GM21723 (cell line): ENCODE measurements at regions not wholly inside any gene's neighbourhood (a gene's known extent, or its start where the extent isn't known, plus 50 kb on each side); places are given as distances from the start of the nearest gene placed in this dataset.
"Not testable (repeated sequence)": the region's sequence is repeated elsewhere in the genome, so short reads cannot be mapped to it uniquely, and the experiment has no call there.

Source experiments
- ATAC-seq: cut with Tn5 transposase; IDR thresholded peaks from one replicate; pipeline ENCODE4 v1.9.1; 2021; ENCODE audit warnings: mild to moderate bottlenecking, moderate library complexity; ENCODE audit not compliant: unreplicated experiment

GRCh38 chr14:28820677-28821076 lies 54.1 kb downstream of the FOXG1 start:
- ATAC-seq = no peak

- no peak for ATAC-seq
Measured at GRCh38 chr14:28821993-28822392, 55.4 kb downstream of the FOXG1 start.

GRCh38 chr14:28823245-28823644 lies 56.7 kb downstream of the FOXG1 start:
- no peak for ATAC-seq

GRCh38 chr14:28830115-28830534 lies 63.5 kb downstream of the FOXG1 start:
- ATAC-seq = no peak

- ATAC-seq = peak; percentile 96
Measured at GRCh38 chr14:28831126-28831525, 64.5 kb downstream of the FOXG1 start.

GRCh38 chr14:28842569-28842968 lies 76.0 kb downstream of the FOXG1 start:
- ATAC-seq = not testable (repeated sequence)

- no peak for ATAC-seq
Measured at GRCh38 chr14:28867571-28867970, 101.0 kb downstream of the FOXG1 start.

GRCh38 chr14:28870033-28870564 lies 103.5 kb downstream of the FOXG1 start:
- ATAC-seq = no peak

GRCh38 chr14:28875934-28876571 lies 109.5 kb downstream of the FOXG1 start:
- ATAC-seq = no peak

GRCh38 chr14:28876572-28876945 lies 110.0 kb downstream of the FOXG1 start:
- ATAC-seq = no peak

- no peak for ATAC-seq
Measured at GRCh38 chr14:28877923-28878322, 111.3 kb downstream of the FOXG1 start.

- ATAC-seq = no peak
Measured at GRCh38 chr14:28879573-28879996, 113.0 kb downstream of the FOXG1 start.

- no peak for ATAC-seq
Measured at GRCh38 chr14:28886940-28887339, 120.4 kb downstream of the FOXG1 start.

GRCh38 chr14:28895389-28895788 lies 128.8 kb downstream of the FOXG1 start:
- ATAC-seq = no peak

- ATAC-seq = no peak
Measured at GRCh38 chr14:28896337-28896736, 129.8 kb downstream of the FOXG1 start.

- no peak for ATAC-seq
Measured at GRCh38 chr14:28901631-28902030, 135.0 kb downstream of the FOXG1 start.

- ATAC-seq = no peak
Measured at GRCh38 chr14:28902930-28903329, 136.3 kb downstream of the FOXG1 start.

- ATAC-seq = no peak
Measured at GRCh38 chr14:28911521-28911920, 144.9 kb downstream of the FOXG1 start.

GRCh38 chr14:28913056-28913455 lies 146.5 kb downstream of the FOXG1 start:
- no peak for ATAC-seq

GRCh38 chr14:28926122-28926521 lies 159.5 kb downstream of the FOXG1 start:
- ATAC-seq = no peak

GRCh38 chr14:28931999-28932398 lies 165.4 kb downstream of the FOXG1 start:
- no peak for ATAC-seq

- no peak for ATAC-seq
Measured at GRCh38 chr14:28936601-28937000, 170.0 kb downstream of the FOXG1 start.

- no peak for ATAC-seq
Measured at GRCh38 chr14:28941758-28942157, 175.2 kb downstream of the FOXG1 start.
